Transverse colon (tissue), 3 donors: ENCODE measurements at regions not wholly inside any gene's neighbourhood (a gene's known extent, or its start where the extent isn't known, plus 50 kb on each side); places are given as distances from the start of the nearest gene placed in this dataset.

Source experiments
- EP300 ChIP-seq: sonication (generic); formaldehyde crosslinking; IDR thresholded peaks from one replicate; pipeline ENCODE4 v1.6.1; 2017; ENCODE audit warnings: antibody characterized with exemption, low read depth
- POLR2A ChIP-seq: fragments of 450-650 bp; IDR thresholded peaks from one replicate; pipeline ENCODE4 v1.6.1; 2016; ENCODE audit warnings: antibody characterized with exemption, mild to moderate bottlenecking, moderate library complexity
- TF ChIP-seq, protein P1 (sequence below), 5 experiments: fragments of 200-600 bp in 3 of 5; fragments of 450-650 bp in 2 of 5; sonication (generic) in 3 of 5; IDR thresholded peaks; 1 replicate in 2 of 5; 2 replicates in 3 of 5; pipeline ENCODE4 v1.5.1; 2016 to 2017; ENCODE audit warnings: antibody characterized with exemption in 5 of 5, inconsistent platforms in 3 of 5, mild to moderate bottlenecking in 2 of 5, moderate library complexity in 1 of 5

DNA sequence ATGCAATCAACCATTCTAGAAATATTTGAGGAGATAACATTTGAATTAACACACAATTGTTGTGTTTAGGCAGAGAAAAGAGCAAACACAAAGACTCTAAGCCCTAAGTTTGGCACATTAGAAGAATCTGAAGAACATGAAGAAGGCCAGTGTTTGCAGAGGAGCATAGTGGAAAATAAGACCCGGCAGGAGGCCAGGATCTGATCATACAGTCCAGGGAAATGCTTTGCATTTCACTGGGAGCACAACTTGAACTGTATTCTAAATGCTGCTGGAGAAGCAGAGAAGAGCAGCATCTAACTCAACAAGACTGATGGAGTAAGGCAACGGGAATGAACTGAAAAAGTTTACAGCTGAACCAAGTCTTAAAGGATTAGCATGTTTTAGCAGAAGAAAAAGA, 463.4 kb downstream of the ZNF608 start:
- TF ChIP-seq, protein P1, sequence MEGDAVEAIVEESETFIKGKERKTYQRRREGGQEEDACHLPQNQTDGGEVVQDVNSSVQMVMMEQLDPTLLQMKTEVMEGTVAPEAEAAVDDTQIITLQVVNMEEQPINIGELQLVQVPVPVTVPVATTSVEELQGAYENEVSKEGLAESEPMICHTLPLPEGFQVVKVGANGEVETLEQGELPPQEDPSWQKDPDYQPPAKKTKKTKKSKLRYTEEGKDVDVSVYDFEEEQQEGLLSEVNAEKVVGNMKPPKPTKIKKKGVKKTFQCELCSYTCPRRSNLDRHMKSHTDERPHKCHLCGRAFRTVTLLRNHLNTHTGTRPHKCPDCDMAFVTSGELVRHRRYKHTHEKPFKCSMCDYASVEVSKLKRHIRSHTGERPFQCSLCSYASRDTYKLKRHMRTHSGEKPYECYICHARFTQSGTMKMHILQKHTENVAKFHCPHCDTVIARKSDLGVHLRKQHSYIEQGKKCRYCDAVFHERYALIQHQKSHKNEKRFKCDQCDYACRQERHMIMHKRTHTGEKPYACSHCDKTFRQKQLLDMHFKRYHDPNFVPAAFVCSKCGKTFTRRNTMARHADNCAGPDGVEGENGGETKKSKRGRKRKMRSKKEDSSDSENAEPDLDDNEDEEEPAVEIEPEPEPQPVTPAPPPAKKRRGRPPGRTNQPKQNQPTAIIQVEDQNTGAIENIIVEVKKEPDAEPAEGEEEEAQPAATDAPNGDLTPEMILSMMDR (IDR thresholded peaks at IDR 0.05) = no peak
- TF ChIP-seq POLR2A (no peak), EP300 (no peak)
